Keratinocyte (primary cell): ENCODE measurements at regions not wholly inside any gene's neighbourhood (a gene's known extent, or its start where the extent isn't known, plus 50 kb on each side); places are given as distances from the start of the nearest gene placed in this dataset.

Source experiments
- CTCF ChIP-seq, 3 experiments: IDR thresholded peaks in 1 of 3; conservative IDR thresholded peaks in 1 of 3; optimal IDR thresholded peaks in 1 of 3; 2 replicates in 2 of 3; 3 replicates in 1 of 3; pipeline versions ENCODE3 to v1.5.1; 2011; ENCODE audit warnings: low read length in 3 of 3, mild to moderate bottlenecking in 3 of 3, moderate library complexity in 2 of 3, control low read depth in 1 of 3, inconsistent platforms in 1 of 3; ENCODE audit not compliant: insufficient read depth in 2 of 3; ENCODE audit errors: extremely low read depth in 1 of 3
- EZH2 ChIP-seq: IDR thresholded peaks from one replicate; pipeline ENCODE4 v1.6.1; 2012; ENCODE audit warnings: inconsistent platforms, mild to moderate bottlenecking, low read length, moderate library complexity

- TF ChIP-seq EZH2 = no peak
- no peak for TF ChIP-seq CTCF (optimal IDR thresholded peaks at IDR 0.05 in 1 of 3, IDR thresholded peaks at IDR 0.05 in 1 of 3, conservative IDR thresholded peaks at IDR 0.05 in 1 of 3; ENCODE audit: extremely low read depth in 1 of 3, insufficient read depth in 2 of 3, low read length in 3 of 3)
Observed at GRCh38 chr7:17552373-17552772, 253.9 kb downstream of the AHR start.
